GM12878 (cell line): ENCODE measurements at regions not wholly inside any gene's neighbourhood (a gene's known extent, or its start where the extent isn't known, plus 50 kb on each side); places are given as distances from the start of the nearest gene placed in this dataset.

ENCODE experiments used
- CHD1 ChIP-seq: IDR thresholded peaks from 2 replicates; pipeline ENCODE4 v1.6.1; 2012; ENCODE audit warnings: low read depth, low read length, improper control_type of control experiment
- CREB1 ChIP-seq: IDR thresholded peaks from 2 replicates; pipeline ENCODE4 v1.6.1; 2012; ENCODE audit warnings: low read depth, mild to moderate bottlenecking, inconsistent platforms
- FOXM1 ChIP-seq: IDR thresholded peaks from 2 replicates; pipeline ENCODE4 v1.6.1; 2012; ENCODE audit warnings: low read depth, mild to moderate bottlenecking, inconsistent platforms, low read length, moderate library complexity
- GABPA ChIP-seq: IDR thresholded peaks from 2 replicates; pipeline ENCODE4 v1.6.1; 2014; ENCODE audit warnings: antibody characterized with exemption, low read depth, mild to moderate bottlenecking, inconsistent platforms
- NBN ChIP-seq: fragments of 450-650 bp; IDR thresholded peaks from 2 replicates; pipeline ENCODE4 v1.6.1; 2016
- POLR2A ChIP-seq: IDR thresholded peaks from 2 replicates; pipeline ENCODE4 v1.6.1; 2011; ENCODE audit warnings: low read depth, mild to moderate bottlenecking, low read length
- RFX5 ChIP-seq: IDR thresholded peaks from 2 replicates; pipeline ENCODE4 v1.6.1; 2011; ENCODE audit warnings: low read depth, low read length, improper control_type of control experiment
- TAF1 ChIP-seq: IDR thresholded peaks from 2 replicates; pipeline ENCODE4 v1.6.1; 2011; ENCODE audit warnings: mild to moderate bottlenecking, low read depth, low read length, borderline replicate concordance
- ZZZ3 ChIP-seq: IDR thresholded peaks from 2 replicates; pipeline ENCODE4 v1.6.1; 2011; ENCODE audit warnings: low read depth; ENCODE audit not compliant: control insufficient read depth, insufficient read length
- TF ChIP-seq, protein P1 (sequence below): fragments of 450-650 bp; formaldehyde crosslinking; IDR thresholded peaks from 2 replicates; pipeline ENCODE4 v1.4.0; 2022; ENCODE audit warnings: mild to moderate bottlenecking, moderate library complexity
- TF ChIP-seq, protein P2 (sequence below), 3 experiments: IDR thresholded peaks in 2 of 3; conservative IDR thresholded peaks in 1 of 3; 2 replicates each; pipeline ENCODE4 v1.5.1; 2011; ENCODE audit warnings: low read depth in 3 of 3, low read length in 3 of 3, mild to moderate bottlenecking in 3 of 3, control low read depth in 2 of 3, moderate library complexity in 2 of 3, inconsistent platforms in 1 of 3, mixed read lengths in 1 of 3; ENCODE audit not compliant: control insufficient read depth in 2 of 3, insufficient read depth in 1 of 3; ENCODE audit errors: extremely low read depth in 1 of 3

DNA sequence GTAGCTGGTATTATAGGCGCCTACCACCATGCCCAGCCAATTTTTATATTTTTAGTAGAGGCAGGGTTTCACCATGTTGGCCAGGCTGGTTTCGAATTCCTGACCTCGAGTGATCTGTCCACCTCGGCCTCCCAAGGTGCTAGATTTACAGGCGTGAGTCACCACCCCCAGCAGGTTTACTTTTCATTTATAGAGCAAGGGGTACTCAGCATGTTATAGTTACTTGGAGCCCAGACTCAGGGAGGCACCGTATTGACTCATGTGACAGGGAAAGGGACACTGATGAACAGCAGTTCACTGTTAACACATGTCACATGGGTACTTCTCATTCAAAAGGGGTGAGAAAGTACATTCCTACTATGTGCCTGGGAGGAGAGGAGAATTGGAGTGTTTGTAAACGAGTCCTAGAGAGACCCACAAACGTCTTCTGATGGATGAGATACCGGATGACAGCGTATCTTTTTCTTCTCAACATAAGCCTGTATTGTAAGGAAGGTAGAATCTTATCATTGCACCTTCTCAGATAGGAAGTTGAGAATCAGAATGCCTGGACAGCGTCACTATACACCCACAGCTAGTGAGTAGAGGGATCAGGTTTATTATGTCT lies 510.0 kb downstream of the USP25 start:
- TF ChIP-seq, protein P1, sequence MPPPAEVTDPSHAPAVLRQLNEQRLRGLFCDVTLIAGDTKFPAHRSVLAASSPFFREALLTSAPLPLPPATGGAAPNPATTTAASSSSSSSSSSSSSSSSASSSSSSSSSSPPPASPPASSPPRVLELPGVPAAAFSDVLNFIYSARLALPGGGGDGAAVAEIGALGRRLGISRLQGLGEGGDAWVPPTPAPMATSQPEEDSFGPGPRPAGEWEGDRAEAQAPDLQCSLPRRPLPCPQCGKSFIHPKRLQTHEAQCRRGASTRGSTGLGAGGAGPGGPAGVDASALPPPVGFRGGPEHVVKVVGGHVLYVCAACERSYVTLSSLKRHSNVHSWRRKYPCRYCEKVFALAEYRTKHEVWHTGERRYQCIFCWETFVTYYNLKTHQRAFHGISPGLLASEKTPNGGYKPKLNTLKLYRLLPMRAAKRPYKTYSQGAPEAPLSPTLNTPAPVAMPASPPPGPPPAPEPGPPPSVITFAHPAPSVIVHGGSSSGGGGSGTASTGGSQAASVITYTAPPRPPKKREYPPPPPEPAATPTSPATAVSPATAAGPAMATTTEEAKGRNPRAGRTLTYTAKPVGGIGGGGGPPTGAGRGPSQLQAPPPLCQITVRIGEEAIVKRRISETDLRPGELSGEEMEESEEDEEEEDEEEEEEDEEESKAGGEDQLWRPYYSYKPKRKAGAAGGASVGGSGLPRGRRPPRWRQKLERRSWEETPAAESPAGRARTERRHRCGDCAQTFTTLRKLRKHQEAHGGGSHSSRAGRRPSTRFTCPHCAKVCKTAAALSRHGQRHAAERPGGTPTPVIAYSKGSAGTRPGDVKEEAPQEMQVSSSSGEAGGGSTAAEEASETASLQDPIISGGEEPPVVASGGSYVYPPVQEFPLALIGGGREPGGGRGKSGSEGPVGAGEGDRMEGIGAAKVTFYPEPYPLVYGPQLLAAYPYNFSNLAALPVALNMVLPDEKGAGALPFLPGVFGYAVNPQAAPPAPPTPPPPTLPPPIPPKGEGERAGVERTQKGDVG, result no peak
- TF ChIP-seq FOXM1, result no peak
- no peak for TF ChIP-seq NBN
- TF ChIP-seq GABPA, result no peak
- no peak for TF ChIP-seq POLR2A
- no peak for TF ChIP-seq ZZZ3
- TF ChIP-seq, protein P2, sequence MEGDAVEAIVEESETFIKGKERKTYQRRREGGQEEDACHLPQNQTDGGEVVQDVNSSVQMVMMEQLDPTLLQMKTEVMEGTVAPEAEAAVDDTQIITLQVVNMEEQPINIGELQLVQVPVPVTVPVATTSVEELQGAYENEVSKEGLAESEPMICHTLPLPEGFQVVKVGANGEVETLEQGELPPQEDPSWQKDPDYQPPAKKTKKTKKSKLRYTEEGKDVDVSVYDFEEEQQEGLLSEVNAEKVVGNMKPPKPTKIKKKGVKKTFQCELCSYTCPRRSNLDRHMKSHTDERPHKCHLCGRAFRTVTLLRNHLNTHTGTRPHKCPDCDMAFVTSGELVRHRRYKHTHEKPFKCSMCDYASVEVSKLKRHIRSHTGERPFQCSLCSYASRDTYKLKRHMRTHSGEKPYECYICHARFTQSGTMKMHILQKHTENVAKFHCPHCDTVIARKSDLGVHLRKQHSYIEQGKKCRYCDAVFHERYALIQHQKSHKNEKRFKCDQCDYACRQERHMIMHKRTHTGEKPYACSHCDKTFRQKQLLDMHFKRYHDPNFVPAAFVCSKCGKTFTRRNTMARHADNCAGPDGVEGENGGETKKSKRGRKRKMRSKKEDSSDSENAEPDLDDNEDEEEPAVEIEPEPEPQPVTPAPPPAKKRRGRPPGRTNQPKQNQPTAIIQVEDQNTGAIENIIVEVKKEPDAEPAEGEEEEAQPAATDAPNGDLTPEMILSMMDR (IDR thresholded peaks at IDR 0.05 in 2 of 3, conservative IDR thresholded peaks at IDR 0.05 in 1 of 3; ENCODE audit: control insufficient read depth in 2 of 3, extremely low read depth in 1 of 3, insufficient read depth in 1 of 3, low read depth in 3 of 3, low read length in 3 of 3), result no peak
- TF ChIP-seq TAF1, result no peak
- no peak for TF ChIP-seq CHD1
- no peak for TF ChIP-seq CREB1
- no peak for TF ChIP-seq RFX5
